Stomach (tissue), 8 donors: ENCODE measurements at regions not wholly inside any gene's neighbourhood (a gene's known extent, or its start where the extent isn't known, plus 50 kb on each side); places are given as distances from the start of the nearest gene placed in this dataset.

Source experiments
- DNase-seq, 2 donors: peaks; one replicate each; pipeline versions ENCODE4 v3.0.0 to v3.0.0-alpha.2; 2013 to 2019
- H3K27ac ChIP-seq, 5 donors: fragments of 200-600 bp in 4 of 5; sonication (generic) in 4 of 5; one replicate each; pipeline ENCODE4 v1.5.1; 2013 to 2019; ENCODE audit warnings: mild to moderate bottlenecking in 1 of 5, moderate library complexity in 1 of 5
- H3K27me3 ChIP-seq, 3 donors: fragments of 200-600 bp; sonication (generic); one replicate each; pipeline ENCODE4 v1.5.1; 2017 to 2019; ENCODE audit warnings: mixed run types in 1 of 3
- H3K36me3 ChIP-seq, 4 donors: fragments of 200-600 bp; sonication (generic); 1 replicate in 3 of 4; 2 replicates in 1 of 4; pipeline ENCODE4 v1.5.1; 2016 to 2019
- H3K4me1 ChIP-seq, 4 donors: fragments of 200-600 bp; sonication (generic); one replicate each; pipeline ENCODE4 v1.5.1; 2016 to 2019
- H3K4me3 ChIP-seq, 4 donors: fragments of 200-600 bp; sonication (generic) in 3 of 4; one replicate each; pipeline ENCODE4 v1.5.1; 2016 to 2019; ENCODE audit warnings: mild to moderate bottlenecking in 1 of 4
- H3K9me3 ChIP-seq, 4 donors: fragments of 200-600 bp; sonication (generic); one replicate each; pipeline ENCODE4 v1.5.1; 2016 to 2019
- CTCF ChIP-seq, 7 experiments: fragments of 450-650 bp in 4 of 7; fragments of 200-600 bp in 3 of 7; sonication (generic) in 3 of 7; IDR thresholded peaks; one replicate each; pipeline ENCODE4 v1.5.1; 2016 to 2019; ENCODE audit warnings: antibody characterized with exemption in 7 of 7, control low read depth in 2 of 7, mild to moderate bottlenecking in 1 of 7
- EP300 ChIP-seq: sonication (generic); formaldehyde crosslinking; IDR thresholded peaks from one replicate; pipeline ENCODE4 v1.6.1; 2017; ENCODE audit warnings: antibody characterized with exemption
- POLR2A ChIP-seq, 4 donors: fragments of 450-650 bp; IDR thresholded peaks; one replicate each; pipeline ENCODE4 v1.6.1; 2016; ENCODE audit warnings: antibody characterized with exemption in 4 of 4, control low read depth in 2 of 4, mild to moderate bottlenecking in 1 of 4, moderate library complexity in 1 of 4
- POLR2AphosphoS5 ChIP-seq, 3 donors: sonication (generic); formaldehyde crosslinking; IDR thresholded peaks; one replicate each; pipeline ENCODE4 v1.6.1; 2016; ENCODE audit warnings: antibody characterized with exemption in 3 of 3
- WGBS, 5 donors: extraction: QIAGEN DNeasy Blood & Tissue Kit in 3 of 5; methylation state at CpG; one replicate each; pipeline versions ENCODE4 v1.1.5 to v1.1.7; 2013 to 2018; 5-methylcytosine and 5-hydroxymethylcytosine counted together
- intact Hi-C: fragments of 100-400 bp; cut with DNase I; formaldehyde crosslinking; loops from one replicate; pipeline ENCODE4 v1.15.1; 2023; ENCODE audit warnings: low total_unique reads
- donor health status: healthy with polysubstance abuse.
- donor health status: Bipolar disorder and iron deficiency.
- donor health status: healthy.

DNA sequence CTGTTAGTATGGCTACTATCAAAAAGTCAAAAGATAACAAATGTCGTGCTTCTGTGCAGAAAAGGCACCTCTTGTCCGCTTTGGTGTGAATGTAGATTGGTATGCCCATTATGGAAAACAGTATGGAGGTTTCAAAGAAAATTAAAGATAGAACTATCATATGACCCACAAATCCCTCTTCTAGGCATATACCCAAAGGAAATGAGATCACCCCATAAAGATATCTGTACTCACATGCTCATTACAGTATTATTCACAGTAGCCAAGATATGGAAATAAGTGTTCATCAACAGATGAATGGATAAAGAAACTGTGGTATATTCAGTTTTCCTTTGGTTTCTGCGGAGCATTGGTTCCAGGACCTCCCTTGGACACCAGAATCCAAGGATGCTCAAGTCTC, 180.5 kb upstream of the PPP1R3A start:
- 94 to 98% (median 95%) methylated on average over 3 of the region's 3 CpGs for WGBS, 5 donors
- intact Hi-C loops, result no loop called here
- no peak for DNase-seq
- H3K27me3 ChIP-seq, result peaks cover 0 to 4% (median 0%) of the 10 kb centered on the region in 3 donors
- no peak overlapping the region for H3K4me3 ChIP-seq
- no peak for TF ChIP-seq POLR2A (IDR thresholded peaks at IDR 0.05)
- no peak for TF ChIP-seq EP300
- TF ChIP-seq POLR2AphosphoS5 (IDR thresholded peaks at IDR 0.05), result no peak
- no peak for TF ChIP-seq CTCF (IDR thresholded peaks at IDR 0.05)
- H3K27ac ChIP-seq, result no peak overlapping the region
- no peaks in the 10 kb centered on the region for H3K36me3 ChIP-seq
- peaks cover 0 to 21% (median 9%) of the 10 kb centered on the region in 4 donors for H3K4me1 ChIP-seq
- H3K9me3 ChIP-seq, result peaks cover 0 to 6% (median 0%) of the 10 kb centered on the region in 4 donors

- WGBS, 5 donors, result 84 to 92% (median 90%) methylated on average over 4 of the region's 4 CpGs
- intact Hi-C loops, result no loop called here
- H3K4me1 ChIP-seq, result peaks cover 0 to 12% (median 0%) of the 10 kb centered on the region in 4 donors
- H3K27me3 ChIP-seq, result no peaks in the 10 kb centered on the region
- TF ChIP-seq POLR2AphosphoS5 (IDR thresholded peaks at IDR 0.05) (no peak), POLR2A (IDR thresholded peaks at IDR 0.05) (no peak), EP300 (no peak), CTCF (IDR thresholded peaks at IDR 0.05) (no peak)
- no peak overlapping the region for H3K4me3 ChIP-seq
- H3K36me3 ChIP-seq, result no peaks in the 10 kb centered on the region
- DNase-seq, result no peak
- H3K9me3 ChIP-seq, result peaks cover 0 to 6% (median 0%) of the 10 kb centered on the region in 4 donors
- H3K27ac ChIP-seq, result no peak overlapping the region
Observed at GRCh38 chr7:114095885-114096284, 177.1 kb upstream of the PPP1R3A start.

GRCh38 chr7:114088470-114088940, 169.7 kb upstream of the PPP1R3A start:
- WGBS, 5 donors, result 28 to 44% (median 34%) methylated on average over 2 of the region's 2 CpGs
- peak overlapping the region; percentile 67 to 87 (median 76) for H3K4me3 ChIP-seq
- H3K27ac ChIP-seq, result peak overlapping the region in 3 of 5 donors; percentile 45 to 93 (median 92)
- intact Hi-C loops, result no loop called here
- no peaks in the 10 kb centered on the region for H3K36me3 ChIP-seq
- DNase-seq, result no peak
- peaks cover 13 to 67% (median 48%) of the 10 kb centered on the region in 4 donors for H3K4me1 ChIP-seq
- H3K27me3 ChIP-seq, result peaks cover 0 to 49% (median 45%) of the 10 kb centered on the region in 3 donors
- no peaks in the 10 kb centered on the region for H3K9me3 ChIP-seq
- TF ChIP-seq CTCF (IDR thresholded peaks at IDR 0.05) (no peak), EP300 (no peak), POLR2A (IDR thresholded peaks at IDR 0.05) (no peak), POLR2AphosphoS5 (IDR thresholded peaks at IDR 0.05) (no peak)

DNA sequence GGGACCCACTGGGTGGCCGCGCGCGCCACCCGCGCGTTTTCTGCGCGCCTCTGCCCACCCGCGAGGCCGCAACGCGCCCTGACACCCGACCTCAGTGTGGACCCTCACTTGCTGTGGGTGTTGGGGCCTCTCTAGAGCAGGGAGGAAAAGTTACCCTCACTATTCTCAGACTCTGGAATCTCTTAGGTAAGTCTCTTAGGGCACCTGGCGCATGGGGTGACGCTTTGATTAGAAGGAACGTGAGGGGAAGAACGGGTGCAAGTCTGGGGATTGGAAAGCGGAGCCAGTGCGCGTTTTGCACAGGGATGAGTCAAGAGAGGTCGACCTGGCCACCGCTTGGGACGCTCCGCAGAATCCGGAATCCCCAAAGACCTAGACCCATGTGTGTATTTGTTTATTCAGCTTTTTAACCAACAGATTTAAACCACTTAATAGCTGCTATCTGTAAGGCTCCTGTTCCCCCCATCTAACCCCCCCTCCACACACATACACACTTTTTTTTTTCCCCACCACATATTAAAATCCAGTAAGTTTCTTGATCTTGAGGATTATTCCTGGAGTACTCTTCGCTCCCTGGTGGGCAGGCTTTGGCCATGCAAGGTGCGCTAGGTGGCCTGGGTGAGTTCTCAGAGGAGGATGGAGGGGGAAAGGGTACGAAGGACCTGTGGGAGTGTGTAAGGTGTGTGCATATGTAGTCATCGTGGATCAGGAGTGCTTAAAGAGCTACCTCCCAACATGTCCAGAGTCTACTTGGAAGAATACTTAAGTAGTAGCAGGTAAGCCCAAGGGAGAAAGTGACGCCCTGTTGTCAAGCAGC, 169.1 kb upstream of the PPP1R3A start:
- no peaks in the 10 kb centered on the region for H3K36me3 ChIP-seq
- H3K4me1 ChIP-seq, result peaks cover 20 to 74% (median 55%) of the 10 kb centered on the region in 4 donors
- intact Hi-C loops, result no loop called here
- TF ChIP-seq POLR2A (IDR thresholded peaks at IDR 0.05) (no peak), CTCF (IDR thresholded peaks at IDR 0.05) (no peak), EP300 (no peak), POLR2AphosphoS5 (IDR thresholded peaks at IDR 0.05) (no peak)
- peaks cover 0 to 55% (median 51%) of the 10 kb centered on the region in 3 donors for H3K27me3 ChIP-seq
- WGBS, 5 donors, result 8 to 23% (median 11%) methylated on average over 17 to 32 of the region's 32 CpGs
- peak in 1 of 2 donors; percentile 55 for DNase-seq
- peak overlapping the region; percentile 43 to 93 (median 88) for H3K27ac ChIP-seq
- H3K9me3 ChIP-seq, result peaks cover 0 to 4% (median 0%) of the 10 kb centered on the region in 4 donors
- H3K4me3 ChIP-seq, result peak overlapping the region; percentile 67 to 87 (median 76)
